HepG2 (cell line): ENCODE measurements at regions not wholly inside any gene's neighbourhood (a gene's known extent, or its start where the extent isn't known, plus 50 kb on each side); places are given as distances from the start of the nearest gene placed in this dataset.

Experiments used
- ATAC-seq: fragments of 200-7000 bp; cut with Tn5 transposase; 3 replicates; pipeline ENCODE4 v1.9.1; 2020; ENCODE audit warnings: mild to moderate bottlenecking, moderate library complexity
- BruUV-seq: library from RNA; stranded (reverse); fragments of 400-500 nt; replicated peaks from 2 replicates; lab custom pipeline; 2021; lab: Mats Ljungman, UMichigan
- CTCF ChIA-PET: fragments of 300-600 bp; formaldehyde crosslinking; extraction: SDS; loops from one replicate; lab custom pipeline; 2021; ENCODE audit warnings: low total read pairs, inconsistent platforms, low intra/inter-chr PET ratio; lab: Yijun Ruan, JAX
- POLR2A ChIA-PET: fragments of 350-600 bp; sonication (Branson Sonifier 250); formaldehyde crosslinking; loops from one replicate; lab custom pipeline; 2020; ENCODE audit warnings: antibody characterized with exemption, inconsistent platforms; lab: Yijun Ruan, JAX
- DNase-seq: peaks from one replicate; pipeline ENCODE4 v3.0.0-alpha.2; 2015; ENCODE audit warnings: low spot score
- FAIRE-seq: peaks from 3 replicates; lab custom pipeline; 2011; peaks lifted over from hg19 to GRCh38; lab: Jason Lieb, UNC
- H2AFZ ChIP-seq: one replicate; pipeline ENCODE4 v1.6.1; 2011; ENCODE audit warnings: low read length, inconsistent platforms
- H3K27ac ChIP-seq: fragments of 300-600 bp; 3 replicates; pipeline ENCODE4 v1.8.0; 2011; ENCODE audit warnings: mixed run types, mild to moderate bottlenecking, mixed read lengths, low read length, inconsistent platforms; ENCODE audit not compliant: insufficient read depth; ENCODE audit errors: extremely low read length
- H3K27me3 ChIP-seq, 2 experiments: fragments of 200-600 bp in 1 of 2; 2 replicates in 1 of 2; 3 replicates in 1 of 2; pipeline versions ENCODE4 v1.6.0 to v1.8.0; 2011; ENCODE audit warnings: low read length in 2 of 2, mild to moderate bottlenecking in 2 of 2, moderate library complexity in 2 of 2, inconsistent platforms in 1 of 2; ENCODE audit not compliant: insufficient read depth in 2 of 2, control insufficient read depth in 1 of 2
- H3K36me3 ChIP-seq, 2 experiments: fragments of 200-600 bp in 1 of 2; replicated peaks in 1 of 2; 2 replicates in 1 of 2; 3 replicates in 1 of 2; pipeline versions ENCODE4 v1.5.1 to v1.8.0; 2011; ENCODE audit warnings: low read length in 2 of 2, inconsistent platforms in 1 of 2; ENCODE audit not compliant: insufficient read depth in 2 of 2, control insufficient read depth in 1 of 2
- H3K4me1 ChIP-seq: 2 replicates; pipeline ENCODE4 v1.5.1; 2012; ENCODE audit warnings: low read length, inconsistent platforms; ENCODE audit not compliant: insufficient read depth
- H3K4me2 ChIP-seq: 2 replicates; pipeline ENCODE4 v1.6.0; 2011; ENCODE audit warnings: low read depth, low read length, inconsistent platforms
- H3K4me3 ChIP-seq, 3 experiments: fragments of 200-600 bp in 1 of 3; sonication (generic), shearing (Covaris generic) in 1 of 3; replicated peaks in 1 of 3; 2 replicates each; pipeline ENCODE4 v1.5.1; 2011 to 2016; ENCODE audit warnings: low read length in 3 of 3, inconsistent platforms in 2 of 3, low read depth in 2 of 3, mild to moderate bottlenecking in 2 of 3, control low read depth in 1 of 3, mixed read lengths in 1 of 3; ENCODE audit not compliant: insufficient read depth in 1 of 3
- H3K79me2 ChIP-seq: one replicate; pipeline ENCODE4 v1.6.1; 2011; ENCODE audit warnings: low read length, inconsistent platforms; ENCODE audit not compliant: insufficient read depth
- H3K9ac ChIP-seq: 2 replicates; pipeline ENCODE4 v1.6.0; 2011; ENCODE audit warnings: mild to moderate bottlenecking, low read depth, low read length, inconsistent platforms; ENCODE audit not compliant: insufficient read depth
- H3K9me3 ChIP-seq: 2 replicates; pipeline ENCODE4 v1.5.1; 2012; ENCODE audit warnings: mild to moderate bottlenecking, low read length
- H4K20me1 ChIP-seq: 2 replicates; pipeline ENCODE4 v1.6.0; 2011; ENCODE audit warnings: inconsistent platforms, mild to moderate bottlenecking, low read length, moderate library complexity; ENCODE audit not compliant: insufficient read depth
- CBX2 ChIP-seq, 2 experiments: fragments of 200-600 bp in 1 of 2; sonication (generic); formaldehyde crosslinking in 1 of 2; IDR thresholded peaks; 2 replicates each; pipeline versions ENCODE4 v1.7.0 to v1.8.1; 2018 to 2022; ENCODE audit warnings: low read depth in 2 of 2, low read length in 1 of 2, mild to moderate bottlenecking in 1 of 2, missing genetic modification reagents in 1 of 2
- CSRNP2 ChIP-seq: sonication (generic); formaldehyde crosslinking; conservative IDR thresholded peaks from 2 replicates; pipeline ENCODE4 v1.8.0; 2022; ENCODE audit warnings: low read depth, missing genetic modification reagents
- DZIP1 ChIP-seq: sonication (generic); formaldehyde crosslinking; IDR thresholded peaks from 2 replicates; pipeline ENCODE4 v1.5.0; 2020; ENCODE audit warnings: mild to moderate bottlenecking, missing genetic modification reagents
- IRF2 ChIP-seq: IDR thresholded peaks from 2 replicates; pipeline ENCODE4 v1.6.1; 2018; ENCODE audit warnings: missing genetic modification reagents, missing compliant biosample characterization
- RBM39 ChIP-seq: fragments of 200-400 bp; formaldehyde crosslinking; IDR thresholded peaks from one replicate; pipeline ENCODE4 v1.6.1; 2018; ENCODE audit warnings: antibody characterized with exemption, mild to moderate bottlenecking, low read depth, low read length; ENCODE audit not compliant: poor library complexity, severe bottlenecking
- RXRB ChIP-seq: IDR thresholded peaks from 2 replicates; pipeline ENCODE4 v1.6.1; 2016; ENCODE audit warnings: borderline replicate concordance, missing genetic modification reagents, missing compliant biosample characterization
- SNAPC2 ChIP-seq: sonication (generic); formaldehyde crosslinking; IDR thresholded peaks from 2 replicates; pipeline ENCODE4 v1.8.1; 2022; ENCODE audit warnings: mild to moderate bottlenecking, missing genetic modification reagents
- ZNF430 ChIP-seq: sonication (generic); formaldehyde crosslinking; IDR thresholded peaks from 2 replicates; pipeline ENCODE4 v1.9.0; 2021; ENCODE audit warnings: mild to moderate bottlenecking, missing genetic modification reagents
- ZNF619 ChIP-seq: sonication (generic); formaldehyde crosslinking; IDR thresholded peaks from 2 replicates; pipeline ENCODE4 v1.4.0; 2020; ENCODE audit warnings: mild to moderate bottlenecking, missing genetic modification reagents
- ZSCAN25 ChIP-seq: sonication (generic); formaldehyde crosslinking; IDR thresholded peaks from 2 replicates; pipeline ENCODE4 v1.8.0; 2022; ENCODE audit warnings: mild to moderate bottlenecking, missing genetic modification reagents
- WGBS: methylation state at CpG from one replicate; pipeline ENCODE4 v1.1.6; 2017; ENCODE audit warnings: low lambda C conversion rate; 5-methylcytosine and 5-hydroxymethylcytosine counted together
- in situ Hi-C: cut with HindIII; loops from 2 replicates; pipeline ENCODE4 v1.10.0; 2017; ENCODE audit warnings: low pct_unique_long_range_greater_than_20kb; ENCODE audit not compliant: extremely low pct_ligation_motif_present
- intact Hi-C: fragments of 100-400 bp; cut with micrococcal nuclease; formaldehyde crosslinking; loops from one replicate; pipeline ENCODE4 v1.10.0; 2022; ENCODE audit not compliant: unreplicated experiment

DNA sequence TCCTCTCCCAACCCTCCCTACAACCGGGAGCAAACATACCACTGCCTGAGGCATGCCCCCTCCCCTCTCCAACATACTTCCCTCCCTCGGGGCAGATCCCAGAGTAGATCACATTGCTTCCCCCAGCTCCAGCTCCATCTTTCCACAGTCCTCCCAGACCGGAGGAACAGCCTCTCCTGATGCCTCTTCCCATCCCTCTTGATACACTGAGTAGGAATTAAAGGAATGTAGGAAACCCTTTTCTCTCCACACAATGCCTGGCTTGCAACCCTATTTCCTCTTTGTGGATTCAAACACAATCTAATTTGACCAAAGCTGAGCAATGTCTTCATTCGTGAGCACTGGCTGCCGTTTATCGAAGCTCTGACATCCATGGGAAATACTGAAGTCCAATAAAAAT, 339.8 kb downstream of the BCOR start (continued):
- TF ChIP-seq CSRNP2 (no peak), RBM39 (no peak), SNAPC2 (CRISPR knock-in tag) (no peak), ZNF430 (CRISPR knock-in tag) (no peak), CBX2 (IDR thresholded peaks at IDR 0.05; ENCODE audit: low read depth, low read length) (no peak), CBX2 (CRISPR knock-in tag; IDR thresholded peaks at IDR 0.05; ENCODE audit: low read depth) (no peak), ZSCAN25 (CRISPR knock-in tag) (no peak), RXRB (no peak)

GRCh38 chrX:39758791-39759525, 338.8 kb downstream of the BCOR start:
- H3K9ac ChIP-seq = no peak overlapping the region
- no peaks in the 10 kb centered on the region for H4K20me1 ChIP-seq
- WGBS = 20% methylated on average over 1 of the region's 17 CpGs
- H3K36me3 ChIP-seq = no peaks in the 10 kb centered on the region
- TF ChIP-seq ZNF619 (no peak), IRF2 (CRISPR knock-in tag) (no peak), DZIP1 (CRISPR knock-in tag) (no peak)
- ATAC-seq = no peak
- H2AFZ ChIP-seq = no peak overlapping the region
- ChIA-PET POLR2A (no interaction called here), CTCF (no interaction called here)
- H3K4me2 ChIP-seq = no peak overlapping the region
- no peak for DNase-seq
- no peak overlapping the region for H3K27ac ChIP-seq
- BruUV-seq = no TSS peak
- no peaks in the 10 kb centered on the region for H3K9me3 ChIP-seq
- in situ Hi-C loops (no loop called here), intact Hi-C loops (no loop called here)
- H3K4me3 ChIP-seq = no peak overlapping the region
- peaks cover 24% of the 10 kb centered on the region for H3K4me1 ChIP-seq
- H3K79me2 ChIP-seq = no peaks in the 10 kb centered on the region
- H3K27me3 ChIP-seq = no peaks in the 10 kb centered on the region; a peak in 2 of 5 replicates
- no peak for FAIRE-seq
